GM12891 (cell line): ENCODE measurements at regions not wholly inside any gene's neighbourhood (a gene's known extent, or its start where the extent isn't known, plus 50 kb on each side); places are given as distances from the start of the nearest gene placed in this dataset.

Source experiments
- PAX5 ChIP-seq: IDR thresholded peaks from 2 replicates; pipeline ENCODE4 v1.6.1; 2011; ENCODE audit warnings: low read length, moderate library complexity, mild to moderate bottlenecking; ENCODE audit not compliant: insufficient read depth, severe bottlenecking
- POLR2A ChIP-seq: IDR thresholded peaks from 2 replicates; pipeline ENCODE4 v1.6.1; 2011; ENCODE audit warnings: low read depth, low read length, control low read depth
- POLR2AphosphoS5 ChIP-seq: IDR thresholded peaks from 2 replicates; pipeline ENCODE4 v1.6.1; 2011; ENCODE audit warnings: low read depth, low read length, control low read depth
- POU2F2 ChIP-seq: IDR thresholded peaks from 2 replicates; pipeline ENCODE4 v1.6.1; 2011; ENCODE audit warnings: low read depth, mild to moderate bottlenecking, control low read depth, low read length, moderate library complexity
- SPI1 ChIP-seq: IDR thresholded peaks from 2 replicates; pipeline ENCODE4 v1.6.1; 2011; ENCODE audit warnings: low read depth, low read length, control low read depth
- TAF1 ChIP-seq: IDR thresholded peaks from 2 replicates; pipeline ENCODE4 v1.6.1; 2011; ENCODE audit warnings: low read depth, low read length, control low read depth

DNA sequence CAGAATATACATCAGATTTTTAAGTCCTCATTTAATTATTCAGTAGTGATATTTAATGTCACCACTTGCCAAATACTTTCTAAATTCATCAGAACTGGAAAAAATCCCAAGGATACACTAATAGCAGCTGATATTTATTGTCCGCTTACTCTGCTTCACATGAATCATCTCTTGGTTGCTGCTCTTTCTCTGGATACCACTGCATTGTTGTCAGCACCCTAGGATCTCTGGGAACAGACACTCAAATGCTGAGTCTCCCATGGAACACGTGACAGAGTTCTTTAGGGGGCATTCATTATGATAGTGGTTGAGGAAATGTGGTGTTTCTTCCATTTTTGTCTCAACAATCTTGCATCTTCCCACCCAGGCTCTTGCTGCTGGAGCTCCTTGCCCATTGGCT is 318.0 kb downstream of the RFPL4B start:
- TF ChIP-seq POLR2A: no peak
- TF ChIP-seq POLR2AphosphoS5: no peak
- TF ChIP-seq POU2F2: no peak
- no peak for TF ChIP-seq TAF1
- TF ChIP-seq PAX5: no peak
- no peak for TF ChIP-seq SPI1
